Fibroblast of lung (primary cell): ENCODE measurements at regions not wholly inside any gene's neighbourhood (a gene's known extent, or its start where the extent isn't known, plus 50 kb on each side); places are given as distances from the start of the nearest gene placed in this dataset.
A peak's percentile ranks its signal among the peaks of the same experiment; 100 is the strongest.

Source experiments
- DNase-seq, 2 donors: peaks; one replicate each; pipeline versions ENCODE4 v3.0.0 to v3.0.0-alpha.2; 2010; ENCODE audit warnings: low read depth in 2 of 2
- H2AFZ ChIP-seq: 2 replicates; pipeline ENCODE4 v1.5.1; 2012; ENCODE audit warnings: low read length, control low read depth, inconsistent platforms
- H3K27ac ChIP-seq: 2 replicates; pipeline ENCODE4 v1.5.1; 2011; ENCODE audit warnings: low read length, control low read depth; ENCODE audit not compliant: insufficient read depth
- H3K27me3 ChIP-seq: 2 replicates; pipeline ENCODE4 v1.5.1; 2011; ENCODE audit warnings: mild to moderate bottlenecking, low read length; ENCODE audit not compliant: control insufficient read depth, insufficient read depth
- H3K36me3 ChIP-seq: 2 replicates; pipeline ENCODE4 v1.5.1; 2011; ENCODE audit warnings: low read length; ENCODE audit not compliant: control insufficient read depth, insufficient read depth
- H3K4me1 ChIP-seq: 2 replicates; pipeline ENCODE4 v1.5.1; 2011; ENCODE audit warnings: low read length; ENCODE audit not compliant: control insufficient read depth, insufficient read depth; ENCODE audit errors: extremely low read depth
- H3K4me2 ChIP-seq: 2 replicates; pipeline ENCODE4 v1.5.1; 2011; ENCODE audit warnings: low read length, control low read depth; ENCODE audit not compliant: insufficient read depth; ENCODE audit errors: extremely low read depth
- H3K4me3 ChIP-seq, 4 experiments: fragments of 200-600 bp in 1 of 4; sonication (generic) in 1 of 4; replicated peaks in 1 of 4; 2 replicates each; pipeline ENCODE4 v1.5.1; 2011 to 2016; ENCODE audit warnings: low read length in 4 of 4, low read depth in 3 of 4, mild to moderate bottlenecking in 3 of 4, control low read depth in 2 of 4, inconsistent platforms in 1 of 4, mixed read lengths in 1 of 4; ENCODE audit not compliant: insufficient read depth in 1 of 4; ENCODE audit errors: control extremely low read depth in 1 of 4
- H3K79me2 ChIP-seq: 2 replicates; pipeline ENCODE4 v1.5.1; 2012; ENCODE audit warnings: mild to moderate bottlenecking, low read length, inconsistent platforms; ENCODE audit not compliant: control insufficient read depth, insufficient read depth
- H3K9ac ChIP-seq: 2 replicates; pipeline ENCODE4 v1.5.1; 2011; ENCODE audit warnings: mild to moderate bottlenecking, low read length, control low read depth; ENCODE audit not compliant: insufficient read depth
- H3K9me3 ChIP-seq: 2 replicates; pipeline ENCODE4 v1.5.1; 2012; ENCODE audit warnings: low read depth, low read length; ENCODE audit not compliant: control insufficient read depth, insufficient read depth
- H4K20me1 ChIP-seq: 2 replicates; pipeline ENCODE4 v1.5.1; 2011; ENCODE audit warnings: low read length; ENCODE audit not compliant: control insufficient read depth, insufficient read depth; ENCODE audit errors: extremely low read depth
- EZH2 ChIP-seq: IDR thresholded peaks from 2 replicates; pipeline ENCODE4 v1.5.1; 2012; ENCODE audit warnings: low read length, control low read depth, mild to moderate bottlenecking; ENCODE audit errors: missing control alignments
- TF ChIP-seq, protein P1 (sequence below), 2 donors: IDR thresholded peaks in 1 of 2; conservative IDR thresholded peaks in 1 of 2; 1 replicate in 1 of 2; 2 replicates in 1 of 2; pipeline ENCODE4 v1.5.1; 2011 to 2012; ENCODE audit warnings: low read length in 2 of 2, control low read depth in 1 of 2, inconsistent platforms in 1 of 2, low read depth in 1 of 2, mild to moderate bottlenecking in 1 of 2

DNA sequence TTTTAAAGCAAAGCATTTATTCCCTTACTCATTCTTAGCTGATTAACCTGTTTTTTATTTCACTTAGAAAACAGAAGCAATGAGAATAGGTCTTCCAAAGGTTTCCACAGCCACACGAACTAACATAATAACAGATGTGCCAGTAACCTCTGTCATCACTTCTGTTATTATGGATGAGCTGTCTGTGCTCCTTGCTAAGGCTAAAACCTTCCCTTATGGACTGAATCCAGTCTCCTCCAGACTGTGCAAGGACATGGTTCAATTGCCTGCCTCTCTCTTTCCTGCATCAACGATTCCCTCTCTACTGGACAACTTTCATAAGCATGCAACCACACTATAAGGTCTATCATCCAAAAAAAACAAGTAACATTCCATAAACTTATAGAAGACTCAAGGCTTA lies 1446.2 kb downstream of the MAT2B start:
- Histone ChIP-seq H3K9me3 (no peaks in the 10 kb centered on the region), H3K27ac (no peak overlapping the region), H3K4me2 (no peak overlapping the region), H3K9ac (no peak overlapping the region), H2AFZ (no peak overlapping the region), H3K27me3 (no peaks in the 10 kb centered on the region), H4K20me1 (no peaks in the 10 kb centered on the region), H3K79me2 (no peaks in the 10 kb centered on the region), H3K4me3 (no peak overlapping the region), H3K36me3 (no peaks in the 10 kb centered on the region), H3K4me1 (no peaks in the 10 kb centered on the region)
- TF ChIP-seq EZH2: no peak
- TF ChIP-seq, protein P1, sequence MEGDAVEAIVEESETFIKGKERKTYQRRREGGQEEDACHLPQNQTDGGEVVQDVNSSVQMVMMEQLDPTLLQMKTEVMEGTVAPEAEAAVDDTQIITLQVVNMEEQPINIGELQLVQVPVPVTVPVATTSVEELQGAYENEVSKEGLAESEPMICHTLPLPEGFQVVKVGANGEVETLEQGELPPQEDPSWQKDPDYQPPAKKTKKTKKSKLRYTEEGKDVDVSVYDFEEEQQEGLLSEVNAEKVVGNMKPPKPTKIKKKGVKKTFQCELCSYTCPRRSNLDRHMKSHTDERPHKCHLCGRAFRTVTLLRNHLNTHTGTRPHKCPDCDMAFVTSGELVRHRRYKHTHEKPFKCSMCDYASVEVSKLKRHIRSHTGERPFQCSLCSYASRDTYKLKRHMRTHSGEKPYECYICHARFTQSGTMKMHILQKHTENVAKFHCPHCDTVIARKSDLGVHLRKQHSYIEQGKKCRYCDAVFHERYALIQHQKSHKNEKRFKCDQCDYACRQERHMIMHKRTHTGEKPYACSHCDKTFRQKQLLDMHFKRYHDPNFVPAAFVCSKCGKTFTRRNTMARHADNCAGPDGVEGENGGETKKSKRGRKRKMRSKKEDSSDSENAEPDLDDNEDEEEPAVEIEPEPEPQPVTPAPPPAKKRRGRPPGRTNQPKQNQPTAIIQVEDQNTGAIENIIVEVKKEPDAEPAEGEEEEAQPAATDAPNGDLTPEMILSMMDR (conservative IDR thresholded peaks at IDR 0.05 in 1 of 2, IDR thresholded peaks at IDR 0.05 in 1 of 2; ENCODE audit: low read depth in 1 of 2, low read length in 2 of 2): no peak
- no peak for DNase-seq

DNA sequence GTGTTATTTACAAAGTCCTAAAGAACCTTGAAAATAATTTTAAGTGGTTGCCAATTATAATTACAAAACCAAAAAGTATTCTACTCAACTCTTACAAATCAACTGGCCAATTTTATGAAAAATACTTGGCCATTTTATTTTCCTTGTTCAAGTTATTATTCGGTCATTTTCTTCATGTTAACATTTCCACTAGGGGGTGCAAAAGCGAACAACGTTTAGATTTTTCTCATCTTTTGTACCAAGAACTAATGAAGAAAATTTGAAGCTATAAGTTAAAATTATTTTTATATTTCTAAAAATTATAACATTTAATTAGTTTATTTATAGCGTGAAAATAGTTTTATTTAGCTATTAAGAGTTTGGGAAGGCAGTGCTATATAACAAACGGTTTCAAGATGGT lies 1453.3 kb downstream of the MAT2B start:
- DNase-seq: peak in 1 of 2 donors; percentile 11
- Histone ChIP-seq H4K20me1 (no peaks in the 10 kb centered on the region), H3K27ac (no peak overlapping the region), H3K27me3 (no peaks in the 10 kb centered on the region), H3K9ac (no peak overlapping the region), H3K4me2 (no peak overlapping the region), H3K79me2 (no peaks in the 10 kb centered on the region), H3K9me3 (no peaks in the 10 kb centered on the region), H2AFZ (no peak overlapping the region), H3K4me1 (no peaks in the 10 kb centered on the region), H3K36me3 (no peaks in the 10 kb centered on the region), H3K4me3 (no peak overlapping the region)
- no peak for TF ChIP-seq EZH2
- TF ChIP-seq, protein P1 (conservative IDR thresholded peaks at IDR 0.05 in 1 of 2, IDR thresholded peaks at IDR 0.05 in 1 of 2; ENCODE audit: low read depth in 1 of 2, low read length in 2 of 2): peak in 1 of 2 donors; percentile 16

DNA sequence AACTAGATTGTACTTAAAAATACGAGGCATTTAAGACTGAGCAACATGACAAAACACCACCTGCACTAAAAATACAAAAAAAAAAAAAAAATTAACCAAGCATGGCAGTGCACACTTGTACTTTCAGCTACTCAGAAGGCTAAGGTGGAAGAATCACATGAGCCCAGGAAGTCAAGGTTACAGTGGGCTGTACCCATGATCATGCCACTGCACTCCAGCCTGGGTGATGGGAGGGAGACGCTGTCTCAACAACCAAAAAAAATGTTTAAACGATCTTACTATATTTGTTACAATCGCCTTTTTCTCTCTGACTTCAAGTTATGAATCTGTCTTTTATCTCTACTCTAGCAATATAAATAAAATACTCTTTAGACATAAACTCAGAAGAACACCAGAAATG lies 1454.3 kb downstream of the MAT2B start:
- H3K79me2 ChIP-seq: no peaks in the 10 kb centered on the region
- H2AFZ ChIP-seq: no peak overlapping the region
- TF ChIP-seq EZH2: no peak
- TF ChIP-seq, protein P1 (conservative IDR thresholded peaks at IDR 0.05 in 1 of 2, IDR thresholded peaks at IDR 0.05 in 1 of 2; ENCODE audit: low read depth in 1 of 2, low read length in 2 of 2): no peak

More for the DNA sequence above, 1454.3 kb downstream of the MAT2B start:
- H3K9ac ChIP-seq: no peak overlapping the region
- H3K4me1 ChIP-seq: no peaks in the 10 kb centered on the region
- no peak for DNase-seq
- no peaks in the 10 kb centered on the region for H3K27me3 ChIP-seq
- H4K20me1 ChIP-seq: no peaks in the 10 kb centered on the region
- no peak overlapping the region for H3K27ac ChIP-seq
- H3K9me3 ChIP-seq: no peaks in the 10 kb centered on the region
- H3K4me3 ChIP-seq: no peak overlapping the region
- H3K36me3 ChIP-seq: no peaks in the 10 kb centered on the region
- H3K4me2 ChIP-seq: no peak overlapping the region
